Endothelial cell of umbilical vein (primary cell): ENCODE measurements at regions not wholly inside any gene's neighbourhood (a gene's known extent, or its start where the extent isn't known, plus 50 kb on each side); places are given as distances from the start of the nearest gene placed in this dataset.

ENCODE experiments used
- BruUV-seq: library from RNA; stranded (reverse); fragments of 400-500 nt; replicated peaks from 2 replicates; lab custom pipeline; 2021; lab: Mats Ljungman, UMichigan
- CTCF ChIA-PET: fragments of 300-600, 350-600 bp; sonication (Branson Sonifier 250); formaldehyde crosslinking; loops from one replicate; lab custom pipeline; 2021; ENCODE audit warnings: antibody characterized with exemption, inconsistent platforms; lab: Charles Lee
- POLR2A ChIA-PET: fragments of 300-600, 350-600 bp; sonication (Branson Sonifier 250); formaldehyde crosslinking; loops from one replicate; lab custom pipeline; 2021; ENCODE audit warnings: antibody characterized with exemption, inconsistent platforms; lab: Charles Lee
- DNase-seq: peaks from one replicate; pipeline ENCODE4 v3.0.0-alpha.2; 2011; ENCODE audit warnings: low read depth, low spot score
- FAIRE-seq: peaks from 2 replicates; lab custom pipeline; 2011; peaks lifted over from hg19 to GRCh38; lab: Jason Lieb, UNC
- H2AFZ ChIP-seq: 2 replicates; pipeline ENCODE4 v1.6.0; 2012; ENCODE audit warnings: low read depth, low read length, control low read depth, inconsistent platforms
- H3K27ac ChIP-seq: 2 replicates; pipeline ENCODE4 v1.5.1; 2011; ENCODE audit warnings: low read depth, mild to moderate bottlenecking, control low read depth, low read length, moderate library complexity; ENCODE audit not compliant: insufficient read depth
- H3K27me3 ChIP-seq, 2 experiments: 2 replicates each; pipeline versions ENCODE4 v1.6.0 to v1.6.1; 2011; ENCODE audit warnings: low read length in 2 of 2, mixed read lengths in 1 of 2; ENCODE audit not compliant: control insufficient read depth in 2 of 2, insufficient read depth in 2 of 2
- H3K36me3 ChIP-seq, 2 experiments: 2 replicates in 1 of 2; 3 replicates in 1 of 2; pipeline ENCODE4 v1.5.1; 2011; ENCODE audit warnings: low read length in 2 of 2, mild to moderate bottlenecking in 1 of 2, moderate library complexity in 1 of 2; ENCODE audit not compliant: control insufficient read depth in 2 of 2, insufficient read depth in 2 of 2; ENCODE audit errors: extremely low read depth in 1 of 2
- H3K4me1 ChIP-seq: 3 replicates; pipeline ENCODE4 v1.5.1; 2011; ENCODE audit warnings: mild to moderate bottlenecking, low read length; ENCODE audit not compliant: control insufficient read depth, insufficient read depth; ENCODE audit errors: extremely low read depth
- H3K4me2 ChIP-seq: 2 replicates; pipeline ENCODE4 v1.6.1; 2011; ENCODE audit warnings: low read length, control low read depth, mixed read lengths; ENCODE audit not compliant: insufficient read depth
- H3K4me3 ChIP-seq, 3 experiments: fragments of 200-600 bp in 1 of 3; sonication (generic), shearing (Covaris generic) in 1 of 3; replicated peaks in 1 of 3; 2 replicates each; pipeline ENCODE4 v1.5.1; 2011 to 2016; ENCODE audit warnings: control low read depth in 3 of 3, low read length in 3 of 3, mild to moderate bottlenecking in 2 of 3, inconsistent platforms in 1 of 3, low read depth in 1 of 3, moderate library complexity in 1 of 3; ENCODE audit not compliant: insufficient read depth in 1 of 3
- H3K79me2 ChIP-seq: 2 replicates; pipeline ENCODE4 v1.6.0; 2012; ENCODE audit warnings: low read length, inconsistent platforms; ENCODE audit not compliant: control insufficient read depth, insufficient read depth
- H3K9ac ChIP-seq: replicated peaks from 2 replicates; pipeline ENCODE3; 2011; ENCODE audit warnings: low read length, control low read depth; ENCODE audit not compliant: insufficient read depth; ENCODE audit errors: extremely low read depth
- H3K9me1 ChIP-seq: replicated peaks from 3 replicates; pipeline ENCODE4 v1.6.0; 2011; ENCODE audit warnings: mild to moderate bottlenecking, low read length; ENCODE audit not compliant: control insufficient read depth, insufficient read depth; ENCODE audit errors: extremely low read depth
- H3K9me3 ChIP-seq: replicated peaks from 2 replicates; pipeline ENCODE4 v1.5.1; 2012; ENCODE audit warnings: low read length, inconsistent platforms; ENCODE audit not compliant: control insufficient read depth, insufficient read depth
- H4K20me1 ChIP-seq: replicated peaks from 2 replicates; pipeline ENCODE3; 2011; ENCODE audit warnings: mild to moderate bottlenecking, low read length; ENCODE audit not compliant: control insufficient read depth, insufficient read depth; ENCODE audit errors: extremely low read depth
- EZH2 ChIP-seq: IDR thresholded peaks from 2 replicates; pipeline ENCODE4 v1.6.1; 2012; ENCODE audit warnings: borderline replicate concordance, low read depth, mild to moderate bottlenecking, moderate library complexity, low read length, inconsistent platforms; ENCODE audit not compliant: severe bottlenecking
- FOS ChIP-seq: IDR thresholded peaks from 2 replicates; pipeline ENCODE4 v1.6.1; 2011; ENCODE audit warnings: mild to moderate bottlenecking, low read length, moderate library complexity, borderline replicate concordance; ENCODE audit not compliant: insufficient read depth
- GATA2 ChIP-seq: IDR thresholded peaks from 2 replicates; pipeline ENCODE4 v1.7.0; 2011; ENCODE audit warnings: low read depth, mild to moderate bottlenecking, moderate library complexity, mixed read lengths, low read length; ENCODE audit not compliant: insufficient read length, insufficient read depth
- MYC ChIP-seq: IDR thresholded peaks from one replicate; pipeline ENCODE4 v1.6.1; 2011; ENCODE audit warnings: mild to moderate bottlenecking, low read depth, low read length
- POLR2A ChIP-seq: IDR thresholded peaks from 2 replicates; pipeline ENCODE4 v1.6.1; 2012; ENCODE audit warnings: low read depth, mild to moderate bottlenecking, control low read depth, low read length
- POLR2AphosphoS5 ChIP-seq: IDR thresholded peaks from 2 replicates; pipeline ENCODE4 v1.6.1; 2012; ENCODE audit warnings: low read depth, mild to moderate bottlenecking, control low read depth, low read length, moderate library complexity; ENCODE audit not compliant: insufficient read depth
- dilution Hi-C: fragments of 300-500 bp; cut with MboI; formaldehyde crosslinking; loops from one replicate; pipeline ENCODE4 v1.15.0; 2019; ENCODE audit warnings: low sequenced_read_pairs; ENCODE audit not compliant: extremely low pct_ligation_motif_present
- intact Hi-C: fragments of 100-400 bp; cut with micrococcal nuclease; formaldehyde crosslinking; loops from one replicate; pipeline ENCODE4 v1.10.0; 2022
- TF ChIP-seq, protein P1 (sequence below), 2 donors: IDR thresholded peaks; 1 replicate in 1 of 2; 2 replicates in 1 of 2; pipeline ENCODE4 v1.5.1; 2011; ENCODE audit warnings: low read length in 2 of 2, mild to moderate bottlenecking in 2 of 2, moderate library complexity in 2 of 2, control low read depth in 1 of 2, inconsistent platforms in 1 of 2, low read depth in 1 of 2; ENCODE audit not compliant: insufficient read depth in 1 of 2; ENCODE audit errors: extremely low read depth in 1 of 2
- TF ChIP-seq, protein P2 (sequence below): IDR thresholded peaks from 2 replicates; pipeline ENCODE4 v1.6.1; 2011; ENCODE audit not compliant: insufficient read depth, insufficient read length

DNA sequence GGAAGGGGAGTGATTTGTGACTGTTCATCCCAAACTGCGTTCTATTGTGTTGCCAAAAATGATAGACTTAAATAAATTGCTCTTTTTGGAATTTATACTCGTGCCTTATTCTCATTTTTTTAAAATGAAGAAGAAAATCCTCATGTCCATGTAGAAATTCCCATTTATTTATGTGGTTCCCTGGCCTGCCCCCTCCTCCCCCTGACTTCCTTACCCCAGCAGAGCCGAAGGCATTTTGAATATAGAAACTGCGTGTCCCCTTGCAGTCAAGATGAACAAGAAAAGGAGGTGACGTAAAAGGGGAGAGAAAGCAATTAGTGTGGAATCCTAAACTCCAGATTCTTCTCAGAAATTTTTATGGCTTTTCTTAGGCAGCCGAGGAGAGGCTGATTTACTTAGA lies 126.1 kb downstream of the FAM204A start:
- Histone ChIP-seq H3K9me3 (no peaks in the 10 kb centered on the region), H3K27me3 (no peaks in the 10 kb centered on the region), H3K4me3 (no peak overlapping the region), H3K27ac (no peak overlapping the region), H3K36me3 (no peaks in the 10 kb centered on the region), H3K4me1 (no peaks in the 10 kb centered on the region), H3K79me2 (no peaks in the 10 kb centered on the region), H4K20me1 (no peaks in the 10 kb centered on the region), H3K4me2 (no peak overlapping the region), H3K9me1 (no peaks in the 10 kb centered on the region), H2AFZ (no peak overlapping the region), H3K9ac (no peak overlapping the region)
- intact Hi-C loops (no loop called here), dilution Hi-C loops (no loop called here)
- TF ChIP-seq, protein P1, sequence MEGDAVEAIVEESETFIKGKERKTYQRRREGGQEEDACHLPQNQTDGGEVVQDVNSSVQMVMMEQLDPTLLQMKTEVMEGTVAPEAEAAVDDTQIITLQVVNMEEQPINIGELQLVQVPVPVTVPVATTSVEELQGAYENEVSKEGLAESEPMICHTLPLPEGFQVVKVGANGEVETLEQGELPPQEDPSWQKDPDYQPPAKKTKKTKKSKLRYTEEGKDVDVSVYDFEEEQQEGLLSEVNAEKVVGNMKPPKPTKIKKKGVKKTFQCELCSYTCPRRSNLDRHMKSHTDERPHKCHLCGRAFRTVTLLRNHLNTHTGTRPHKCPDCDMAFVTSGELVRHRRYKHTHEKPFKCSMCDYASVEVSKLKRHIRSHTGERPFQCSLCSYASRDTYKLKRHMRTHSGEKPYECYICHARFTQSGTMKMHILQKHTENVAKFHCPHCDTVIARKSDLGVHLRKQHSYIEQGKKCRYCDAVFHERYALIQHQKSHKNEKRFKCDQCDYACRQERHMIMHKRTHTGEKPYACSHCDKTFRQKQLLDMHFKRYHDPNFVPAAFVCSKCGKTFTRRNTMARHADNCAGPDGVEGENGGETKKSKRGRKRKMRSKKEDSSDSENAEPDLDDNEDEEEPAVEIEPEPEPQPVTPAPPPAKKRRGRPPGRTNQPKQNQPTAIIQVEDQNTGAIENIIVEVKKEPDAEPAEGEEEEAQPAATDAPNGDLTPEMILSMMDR (IDR thresholded peaks at IDR 0.05; ENCODE audit: extremely low read depth in 1 of 2, insufficient read depth in 1 of 2, low read depth in 1 of 2, low read length in 2 of 2), result no peak
- no peak for TF ChIP-seq GATA2
- TF ChIP-seq, protein P2, sequence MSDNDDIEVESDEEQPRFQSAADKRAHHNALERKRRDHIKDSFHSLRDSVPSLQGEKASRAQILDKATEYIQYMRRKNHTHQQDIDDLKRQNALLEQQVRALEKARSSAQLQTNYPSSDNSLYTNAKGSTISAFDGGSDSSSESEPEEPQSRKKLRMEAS, result no peak
- no peak for TF ChIP-seq MYC
- TF ChIP-seq POLR2AphosphoS5, result no peak
- no peak for TF ChIP-seq POLR2A
- DNase-seq (no peak), FAIRE-seq (no peak)
- CTCF ChIA-PET, result no interaction called here
- no TSS peak for BruUV-seq
- POLR2A ChIA-PET, result no interaction called here

DNA sequence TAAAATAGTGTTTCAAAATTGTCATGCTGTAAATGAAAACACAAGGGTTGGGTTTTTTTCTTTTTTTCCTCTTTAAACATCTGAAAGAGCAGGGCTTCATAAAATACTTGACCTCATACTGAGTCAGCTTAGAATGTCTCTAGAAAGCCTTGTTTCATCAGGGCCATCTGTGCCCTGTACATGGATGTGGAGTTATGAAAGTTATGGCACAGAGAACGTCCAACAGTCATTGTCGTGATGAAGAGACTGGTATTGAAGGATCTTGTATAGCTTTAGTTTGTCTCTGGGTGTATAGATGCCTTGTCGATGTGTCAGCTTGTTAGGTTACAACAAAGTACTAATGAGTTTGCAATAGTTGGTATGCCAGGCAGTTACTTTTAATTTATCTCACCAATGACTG lies 127.3 kb downstream of the FAM204A start:
- BruUV-seq, result no TSS peak
- DNase-seq (no peak), FAIRE-seq (no peak)
- intact Hi-C loops (no loop called here), dilution Hi-C loops (no loop called here)
- Histone ChIP-seq H3K4me3 (no peak overlapping the region), H3K27me3 (no peaks in the 10 kb centered on the region), H3K4me1 (no peaks in the 10 kb centered on the region), H4K20me1 (no peaks in the 10 kb centered on the region), H2AFZ (no peak overlapping the region), H3K27ac (no peak overlapping the region), H3K36me3 (no peaks in the 10 kb centered on the region), H3K4me2 (no peak overlapping the region), H3K79me2 (no peaks in the 10 kb centered on the region), H3K9me1 (no peaks in the 10 kb centered on the region), H3K9ac (no peak overlapping the region), H3K9me3 (no peaks in the 10 kb centered on the region)
- CTCF ChIA-PET, result no interaction called here
- POLR2A ChIA-PET, result no interaction called here
- TF ChIP-seq, protein P2, result no peak
- TF ChIP-seq FOS (no peak), GATA2 (no peak), EZH2 (no peak)
